HTR-8/SVneo (cell line): ENCODE measurements at regions not wholly inside any gene's neighbourhood (a gene's known extent, or its start where the extent isn't known, plus 50 kb on each side); places are given as distances from the start of the nearest gene placed in this dataset.

Experiments
- DNase-seq: peaks from one replicate; pipeline ENCODE4 v3.0.0; 2011; ENCODE audit warnings: low spot score, mixed read lengths; ENCODE audit not compliant: insufficient read length
- FAIRE-seq: peaks from 2 replicates; lab custom pipeline; 2011; peaks lifted over from hg19 to GRCh38; lab: Jason Lieb, UNC

DNA sequence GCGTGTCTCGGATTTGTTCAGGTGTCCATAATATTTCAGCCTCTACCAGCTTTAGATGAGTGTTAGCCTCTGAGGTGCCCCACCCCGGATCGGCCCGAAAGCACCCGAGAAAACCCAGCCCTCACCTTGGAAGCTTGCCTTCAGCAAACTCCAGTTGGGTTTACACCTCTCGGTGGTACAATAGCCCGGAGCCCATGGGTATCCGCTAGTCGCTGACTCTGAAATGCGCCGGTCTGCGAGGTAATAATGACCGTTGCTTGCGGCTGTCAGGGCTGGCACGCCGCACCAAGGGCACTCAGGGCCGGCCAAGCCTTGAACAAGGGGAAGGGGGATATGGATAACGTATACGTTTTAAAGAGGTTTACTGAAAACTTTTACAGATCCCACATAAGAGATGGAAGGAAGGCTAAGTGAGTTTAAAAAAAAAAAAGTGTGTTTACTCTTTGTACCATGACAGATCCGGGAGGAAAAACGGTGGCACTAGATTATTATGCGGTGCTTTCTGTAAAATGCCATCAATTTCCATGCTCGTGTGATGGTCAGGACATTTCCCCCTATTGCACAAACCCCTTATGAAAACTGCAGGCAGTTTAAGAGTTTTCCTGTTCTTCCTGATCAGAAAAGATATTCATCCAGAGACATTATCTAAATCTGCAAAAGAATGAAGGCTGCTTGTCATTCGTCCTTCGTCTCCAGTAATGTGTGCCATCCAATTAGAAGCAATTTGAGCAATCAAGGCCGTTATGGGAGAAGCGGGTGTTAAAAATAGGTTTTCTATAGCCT is 124.2 kb downstream of the TMEM161B start:
- no peak for DNase-seq
- no peak for FAIRE-seq

DNA sequence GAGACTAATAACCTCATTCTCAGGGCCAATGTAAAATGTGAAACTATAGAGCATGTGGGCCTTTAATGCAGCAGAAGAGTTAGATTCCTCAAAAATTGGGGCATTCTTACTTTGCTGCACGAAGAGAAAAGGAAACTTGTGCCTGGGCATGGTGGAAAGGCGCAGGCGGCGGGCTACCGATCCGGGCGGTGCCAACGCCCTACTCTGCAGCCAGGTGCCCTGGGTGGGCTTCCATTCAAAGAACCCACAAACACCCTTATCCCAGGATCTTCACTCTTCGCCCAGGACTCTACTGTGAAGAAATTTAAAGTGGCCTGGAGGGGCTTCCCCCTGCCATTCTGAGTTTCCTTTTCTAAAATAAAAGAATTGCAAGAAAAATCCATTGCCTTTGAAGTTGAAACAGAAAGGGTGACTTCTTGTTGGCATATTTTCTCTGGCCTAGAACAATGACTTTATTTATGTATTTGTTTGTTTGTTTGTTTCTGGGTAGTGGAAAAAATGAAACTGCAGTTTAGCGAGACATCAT is 124.9 kb downstream of the TMEM161B start:
- DNase-seq (no peak), FAIRE-seq (no peak)

DNA sequence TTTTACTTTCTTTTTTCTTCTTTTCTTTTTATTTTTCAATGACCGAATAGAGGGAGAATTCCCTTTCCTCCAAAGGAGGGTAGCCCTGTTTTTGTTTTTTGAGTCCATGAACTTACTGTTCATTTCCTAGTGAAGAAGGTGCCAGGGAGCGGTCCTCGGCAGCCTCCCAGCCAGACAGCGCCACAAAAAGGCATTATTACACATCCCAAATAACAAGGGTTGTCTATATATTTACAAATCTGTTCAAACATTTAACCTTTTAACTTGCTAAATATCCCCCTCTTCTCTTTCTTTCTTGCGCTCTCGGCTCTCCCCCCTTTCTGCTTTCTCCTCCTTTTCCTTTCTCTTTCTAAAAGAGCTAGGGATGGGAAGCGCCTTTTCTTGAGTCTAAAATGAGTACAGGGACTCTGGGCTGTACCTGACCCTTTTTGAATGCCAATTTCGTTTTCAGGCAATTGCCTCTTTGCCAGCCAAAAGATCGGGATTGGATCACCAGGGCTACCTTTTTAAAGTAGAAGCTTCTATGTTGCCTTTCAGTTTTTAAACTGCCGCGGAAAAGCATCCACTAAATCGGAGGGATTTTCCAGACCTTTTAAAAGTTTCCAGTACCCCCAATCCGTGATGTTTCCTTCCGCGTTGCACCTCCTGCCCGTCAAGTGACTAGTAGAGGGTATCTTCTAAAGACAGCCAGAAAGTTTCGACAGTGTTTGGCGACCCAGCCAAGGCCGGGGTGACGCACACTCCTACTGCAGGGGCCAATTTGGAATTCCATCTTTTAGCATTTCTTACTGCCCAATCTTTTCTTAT is 125.6 kb downstream of the TMEM161B start:
- FAIRE-seq (no peak), DNase-seq (no peak)

DNA sequence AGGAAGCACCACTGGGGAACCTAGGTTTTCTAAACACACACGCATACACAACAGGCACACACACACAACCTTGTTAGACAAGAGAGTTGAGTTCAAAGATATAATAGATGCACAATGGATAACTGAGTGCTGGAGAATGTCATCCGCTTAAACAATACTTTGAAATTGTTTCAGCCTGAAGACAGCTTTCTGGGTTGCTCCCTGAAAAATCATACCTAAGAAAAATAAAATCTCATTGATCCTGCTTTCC is 126.1 kb downstream of the TMEM161B start:
- DNase-seq (no peak), FAIRE-seq (no peak)

DNA sequence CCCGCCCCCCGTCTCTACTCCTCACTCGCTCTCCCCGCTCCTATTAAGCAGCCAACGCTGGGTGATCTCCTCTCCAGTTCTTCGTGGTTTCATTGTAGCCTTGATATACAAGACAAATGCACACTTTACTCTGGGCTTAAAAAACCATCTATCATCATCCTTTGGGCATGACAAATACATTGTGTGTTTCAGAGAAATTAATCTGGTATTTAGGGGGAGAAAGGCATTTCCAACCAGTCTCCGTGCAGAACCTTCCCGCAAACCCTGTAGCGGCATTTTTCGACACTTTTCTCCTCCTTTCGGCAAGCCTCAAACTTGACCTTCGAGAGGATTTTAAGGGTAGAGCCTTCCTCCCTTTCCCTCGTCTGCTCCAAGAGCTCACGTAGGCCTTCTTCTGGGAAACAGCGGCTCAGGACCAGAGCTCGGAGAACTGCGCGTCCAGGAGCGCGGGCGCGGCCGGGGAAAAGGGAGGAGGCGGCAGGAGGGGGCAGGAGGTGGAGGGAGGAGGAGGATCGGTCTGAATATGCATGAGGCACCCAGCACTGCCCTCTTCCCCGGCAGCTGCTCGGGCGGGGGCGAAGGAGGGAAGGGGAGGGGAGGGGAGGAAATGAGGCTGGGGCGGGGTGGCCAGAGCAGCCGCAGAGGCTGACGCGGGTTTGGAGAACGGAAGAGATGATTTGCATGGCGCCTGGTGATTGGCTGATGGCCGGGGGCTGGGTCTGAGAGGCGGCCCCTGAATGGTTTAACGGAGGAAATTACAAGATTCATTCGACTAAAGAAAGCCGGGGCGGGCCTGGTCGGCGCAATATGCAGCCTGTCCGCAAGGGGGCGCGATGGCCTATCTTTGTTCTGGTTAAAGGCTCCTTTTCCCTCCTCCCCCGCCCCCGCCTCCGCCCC is 127.5 kb downstream of the TMEM161B start:
- DNase-seq (peak; percentile 89), FAIRE-seq (peak; percentile 33)

DNA sequence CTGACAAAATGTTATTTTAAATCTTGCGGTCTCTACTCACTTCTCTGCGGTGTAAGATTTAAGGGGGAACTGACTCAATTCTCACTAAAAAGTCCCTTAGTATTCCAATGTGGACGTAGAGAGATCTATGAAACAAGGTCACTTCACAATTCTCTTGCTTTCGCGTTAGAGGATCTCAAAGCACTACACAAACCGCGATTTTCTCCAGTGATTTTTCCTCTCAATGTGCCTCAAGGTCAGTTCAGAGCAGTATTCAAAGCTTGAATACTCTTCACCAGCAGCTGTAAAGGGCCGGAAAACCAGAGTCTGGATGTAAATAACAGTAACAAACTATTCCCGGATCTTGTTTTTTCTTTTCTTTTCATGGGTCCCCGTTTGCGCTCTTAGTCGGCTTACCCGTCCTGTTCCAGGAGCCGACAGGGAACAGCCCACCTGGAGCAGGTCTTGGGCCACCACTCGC is 128.2 kb downstream of the TMEM161B start:
- FAIRE-seq, result no peak
- DNase-seq, result no peak

DNA sequence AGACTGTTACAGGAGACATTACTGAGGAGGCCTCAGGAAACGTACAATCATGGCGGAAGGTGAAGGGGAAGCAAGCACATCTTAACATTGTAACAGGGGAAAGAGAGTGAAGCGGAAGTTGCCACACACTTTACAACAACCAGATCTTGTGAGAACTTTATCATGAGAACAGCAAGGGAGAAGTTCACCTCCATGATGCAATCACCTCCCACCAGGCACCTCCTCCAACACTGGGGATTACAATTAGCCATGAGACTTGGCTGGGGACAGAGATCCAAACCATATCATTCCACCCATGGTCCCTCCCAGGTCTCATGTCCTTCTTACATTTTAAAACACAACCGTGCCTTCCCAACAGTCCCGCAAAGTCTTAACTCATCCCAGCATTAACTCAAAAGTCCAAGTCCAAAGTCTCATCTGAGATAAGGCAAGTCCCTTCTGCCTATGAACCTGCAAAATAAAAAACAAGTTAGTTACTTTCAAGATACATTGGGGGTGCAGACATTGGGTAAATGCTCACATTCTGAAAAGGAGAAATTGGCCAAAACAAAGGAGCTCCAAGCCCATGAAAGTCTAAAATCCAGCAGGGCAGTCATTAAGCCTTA is 138.3 kb downstream of the TMEM161B start:
- FAIRE-seq, result no peak
- DNase-seq, result no peak

DNA sequence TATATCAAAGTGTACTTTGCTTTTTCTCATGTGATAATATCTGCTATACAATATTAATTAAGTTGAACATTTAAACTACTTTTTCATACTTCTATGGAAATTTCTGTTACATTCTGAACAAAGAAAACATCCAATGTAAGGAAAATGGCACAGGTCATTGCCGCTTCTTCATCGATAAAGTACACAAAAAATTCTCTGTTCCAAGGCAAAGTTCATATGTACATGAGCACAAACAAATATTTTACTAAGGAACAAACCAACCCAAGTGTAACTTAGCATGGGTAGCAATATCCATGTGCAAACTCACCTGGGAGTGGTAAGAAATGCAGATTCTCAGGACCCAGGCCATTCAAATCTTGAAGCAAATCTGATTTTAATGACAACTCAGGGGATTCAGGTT is 139.8 kb downstream of the TMEM161B start:
- no peak for DNase-seq
- no peak for FAIRE-seq

DNA sequence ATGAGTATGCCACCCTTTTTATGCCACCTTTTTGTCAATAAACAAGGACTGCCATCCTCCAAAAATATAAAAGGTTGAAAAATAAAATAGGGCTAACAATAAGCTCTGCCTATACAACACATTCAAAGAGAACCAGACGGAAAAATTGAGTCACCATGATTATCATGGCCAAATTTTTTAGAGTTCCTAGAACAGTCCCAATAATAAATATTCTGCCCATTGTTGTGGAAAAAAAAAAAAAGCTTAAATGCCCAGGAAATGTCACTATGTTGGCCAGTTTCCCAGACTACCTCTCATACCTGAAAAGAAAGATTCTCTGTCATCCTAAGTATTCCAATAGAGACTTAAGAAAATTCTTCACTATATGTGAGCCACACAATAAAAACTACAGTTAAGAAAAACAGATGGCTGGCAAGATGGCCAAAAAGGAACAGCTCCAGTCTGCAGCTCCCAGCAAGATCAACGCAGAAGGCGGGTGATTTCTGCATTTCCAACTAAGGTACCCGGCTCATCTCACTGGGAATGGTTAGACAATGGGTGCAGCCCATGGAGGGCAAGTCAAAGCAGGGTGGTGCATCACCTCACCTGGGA is 149.0 kb downstream of the TMEM161B start:
- no peak for FAIRE-seq
- no peak for DNase-seq

DNA sequence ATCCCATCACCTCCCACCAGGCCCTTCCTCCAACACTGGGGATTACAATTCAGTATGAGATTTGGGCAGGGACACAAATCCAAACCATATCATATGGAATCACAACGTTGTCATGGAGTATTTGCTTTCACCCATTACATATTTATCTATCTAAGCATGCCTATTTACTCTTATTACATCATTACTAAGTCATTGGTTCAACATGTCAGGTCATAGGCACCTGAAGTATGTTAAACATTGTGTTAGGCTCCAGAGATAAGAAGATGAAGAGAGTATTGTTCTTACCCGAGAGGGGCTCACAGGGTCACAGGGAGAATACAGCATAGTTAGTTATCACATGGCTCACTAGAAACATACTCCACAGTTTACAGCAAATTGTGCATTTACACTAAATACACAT is 150.5 kb downstream of the TMEM161B start:
- no peak for FAIRE-seq
- no peak for DNase-seq

DNA sequence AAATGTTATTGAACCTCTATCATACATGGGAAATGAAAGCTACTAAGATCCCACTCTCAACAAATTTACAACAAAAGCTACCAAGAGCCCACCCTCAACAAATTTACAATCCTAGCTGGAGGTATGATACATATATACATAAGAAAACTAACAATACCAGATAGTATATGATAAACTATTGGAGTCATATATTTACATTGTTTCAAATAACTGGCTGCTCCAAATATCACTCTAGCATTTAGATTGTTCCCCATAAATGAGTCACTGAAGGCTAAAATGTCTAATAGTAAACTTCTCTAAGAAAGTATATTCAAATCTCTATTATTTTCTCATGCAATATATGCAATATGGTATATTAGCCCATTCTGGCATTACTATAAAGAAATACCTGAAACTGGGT is 151.1 kb downstream of the TMEM161B start:
- no peak for FAIRE-seq
- DNase-seq, result no peak

DNA sequence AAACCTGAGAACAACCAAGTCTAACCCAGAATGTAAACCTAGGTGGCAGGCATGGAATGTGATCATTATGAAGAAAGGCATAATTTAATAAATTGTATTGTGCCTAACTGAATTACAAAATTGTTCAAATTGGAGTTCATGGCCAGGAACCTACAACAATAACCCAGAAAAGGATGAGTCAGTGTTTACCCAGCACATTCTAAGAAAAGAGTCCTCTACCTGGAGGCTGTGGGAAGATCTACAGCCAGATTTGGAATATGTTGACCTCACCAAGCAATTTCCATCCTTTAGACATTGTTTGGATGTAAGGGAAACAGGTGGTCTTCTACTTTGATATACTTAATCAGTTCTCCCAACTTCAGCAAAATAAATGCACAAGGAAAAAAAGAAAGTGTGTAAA is 152.2 kb downstream of the TMEM161B start:
- FAIRE-seq (no peak), DNase-seq (no peak)

DNA sequence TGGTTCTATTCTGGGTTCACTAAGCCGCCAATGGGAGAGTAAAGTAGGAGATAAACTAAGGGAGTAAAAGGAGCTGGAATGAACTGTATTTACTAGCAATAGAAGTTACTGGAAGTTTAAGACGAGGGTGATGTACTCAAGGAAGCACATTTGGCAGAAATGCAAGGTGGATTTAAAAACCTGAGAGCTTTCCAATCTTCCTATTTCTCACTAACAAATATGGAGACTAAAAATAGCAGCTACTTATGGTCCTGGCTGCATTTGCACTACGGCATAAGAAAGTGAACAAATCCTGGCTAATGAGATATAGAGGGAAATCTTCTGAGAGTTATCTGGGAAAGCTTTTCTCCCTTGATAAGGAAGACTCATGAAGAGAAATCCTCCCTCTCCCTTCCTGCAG is 153.4 kb downstream of the TMEM161B start:
- DNase-seq (no peak), FAIRE-seq (no peak)

DNA sequence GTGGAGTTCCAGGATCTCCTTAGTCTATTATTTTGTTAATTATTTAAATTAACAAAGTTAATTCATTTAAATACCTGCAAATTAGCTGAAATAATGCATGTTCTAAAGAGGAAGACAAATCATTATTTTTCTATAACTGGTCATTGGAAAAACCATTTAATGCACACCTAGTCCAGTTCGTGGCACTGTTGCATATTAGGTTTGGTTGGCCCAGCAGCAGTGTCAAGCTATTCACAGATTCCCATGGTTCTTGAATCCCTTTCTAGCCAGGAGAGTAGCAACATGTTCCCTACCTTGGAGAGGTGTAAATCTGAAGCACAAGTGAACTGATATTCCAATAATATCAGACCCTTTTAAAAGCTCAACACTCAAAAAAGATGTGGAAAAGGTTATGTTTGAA is 155.2 kb downstream of the TMEM161B start:
- DNase-seq (no peak), FAIRE-seq (no peak)

DNA sequence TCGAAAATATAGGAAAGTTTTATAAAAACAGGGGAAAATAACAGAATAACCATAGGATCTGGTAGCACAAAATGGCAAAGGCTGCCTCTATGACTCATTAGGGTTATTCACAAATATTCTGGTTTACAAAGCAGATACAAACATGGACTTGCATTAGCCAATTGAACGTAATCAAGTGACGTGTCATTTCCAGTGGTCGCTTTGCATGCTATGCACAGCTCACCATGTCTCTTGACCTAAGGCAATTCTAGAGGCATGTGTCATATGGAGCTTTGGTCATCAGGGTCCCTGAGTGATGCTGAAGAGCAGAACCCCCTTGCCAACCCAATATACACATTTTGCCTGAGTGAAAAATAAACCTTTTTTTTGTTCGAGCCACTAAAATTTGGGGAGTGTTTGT is 158.8 kb downstream of the TMEM161B start:
- FAIRE-seq (no peak), DNase-seq (no peak)

DNA sequence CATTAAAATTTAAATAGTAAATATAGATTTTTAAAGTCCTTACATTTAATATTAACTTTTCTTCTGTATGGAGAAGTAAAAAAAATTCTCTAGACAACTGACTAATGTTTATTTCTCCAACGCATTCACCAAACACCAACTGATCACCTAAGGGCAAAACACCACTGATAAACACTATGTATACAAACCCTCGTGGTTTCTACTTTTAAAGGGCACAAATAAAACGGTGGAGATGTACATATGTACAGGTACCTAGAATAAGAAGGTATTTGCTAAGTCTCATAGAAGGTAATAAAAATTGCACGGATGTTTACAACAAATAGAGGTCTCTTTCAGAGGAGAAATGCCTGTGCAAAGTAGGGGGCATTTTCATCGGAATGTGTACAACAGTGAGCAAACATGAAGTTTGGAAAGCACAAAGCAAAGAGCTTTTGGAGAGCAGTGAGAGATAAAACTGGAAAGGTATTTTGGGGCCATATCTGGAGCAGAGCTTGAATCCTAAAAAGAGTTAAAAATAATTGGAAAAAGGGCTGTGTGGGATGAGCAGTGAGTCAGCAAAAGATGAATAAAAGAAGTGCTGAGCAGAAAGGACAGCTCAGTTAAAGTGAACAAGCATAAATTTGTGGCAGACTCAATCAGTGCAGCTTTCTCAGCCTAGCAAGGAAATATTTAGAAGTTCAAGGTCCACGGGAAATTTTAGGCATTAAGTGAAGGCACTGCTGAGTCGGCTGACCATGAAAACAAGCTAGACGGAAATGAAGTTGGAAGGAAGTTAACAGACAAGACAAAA is 160.0 kb downstream of the TMEM161B start:
- DNase-seq (no peak), FAIRE-seq (no peak)

DNA sequence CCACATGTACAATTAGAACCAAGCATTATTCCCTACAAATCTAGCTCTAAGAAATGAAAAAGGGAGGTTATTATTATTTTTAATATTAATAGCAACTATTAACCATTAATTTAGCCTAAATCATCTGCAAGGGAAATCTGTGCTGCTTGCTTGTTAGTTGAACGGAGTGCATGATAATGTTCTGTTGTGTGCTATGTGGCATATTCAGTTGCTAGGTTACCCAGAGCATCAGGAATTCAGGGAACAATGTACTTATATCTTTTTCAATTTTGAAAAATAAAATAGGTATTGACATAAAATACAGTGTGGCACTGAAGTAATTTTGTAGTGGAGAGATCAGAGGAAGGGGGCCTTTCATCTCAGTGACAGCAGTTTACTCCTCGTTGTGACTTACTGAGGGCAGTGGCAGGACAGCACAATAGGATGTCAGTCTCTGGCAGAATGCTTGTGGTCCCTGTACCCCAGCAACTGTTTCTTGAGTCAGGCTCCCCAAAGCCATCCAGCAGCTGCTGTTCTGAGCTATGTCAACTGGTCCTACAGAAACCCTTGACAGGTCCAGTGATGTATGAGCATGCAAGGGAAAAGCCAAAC is 173.6 kb downstream of the TMEM161B start:
- DNase-seq (no peak), FAIRE-seq (no peak)

DNA sequence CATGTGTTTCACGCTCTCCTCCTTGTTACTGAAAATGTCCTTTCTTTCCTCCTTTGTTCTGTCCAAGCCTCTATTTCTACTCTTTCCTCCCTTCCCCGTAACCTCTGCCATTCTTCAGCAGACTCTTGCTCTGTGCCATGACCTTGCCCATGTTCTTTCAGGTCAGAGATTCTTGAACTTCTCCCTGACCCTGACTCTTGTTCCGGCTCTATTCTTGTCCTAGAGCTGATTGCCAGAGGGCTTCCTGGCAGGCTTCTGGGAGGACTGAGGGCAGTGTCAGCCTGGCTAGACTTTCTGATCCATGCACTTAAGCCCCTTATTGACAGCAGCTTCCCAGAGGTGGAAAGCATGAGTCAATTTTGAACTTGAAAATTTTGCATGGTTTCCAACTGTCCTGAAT is 174.2 kb downstream of the TMEM161B start:
- FAIRE-seq (no peak), DNase-seq (no peak)

DNA sequence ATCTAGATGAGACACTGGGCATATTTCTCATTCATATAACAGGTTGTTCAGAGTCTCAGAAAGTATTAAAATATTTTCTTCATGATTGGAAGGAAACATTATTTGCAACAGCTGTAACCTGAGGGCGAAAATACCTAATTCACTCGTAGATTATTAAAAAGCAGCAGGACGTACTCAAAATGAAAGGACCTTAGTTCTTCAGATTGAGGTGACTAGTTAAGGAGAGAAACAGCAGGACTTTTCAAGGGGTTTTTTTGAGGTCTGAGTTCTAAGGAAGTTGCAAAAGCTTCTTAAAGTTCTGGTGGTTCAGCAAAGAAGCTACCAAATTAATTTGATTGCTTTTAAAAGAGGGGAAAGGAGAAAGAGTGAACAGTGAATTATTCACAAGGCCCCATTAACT is 174.9 kb downstream of the TMEM161B start:
- DNase-seq (no peak), FAIRE-seq (no peak)
